Esophagus squamous epithelium (tissue), 4 donors: ENCODE measurements at regions not wholly inside any gene's neighbourhood (a gene's known extent, or its start where the extent isn't known, plus 50 kb on each side); places are given as distances from the start of the nearest gene placed in this dataset.
"Not testable (repeated sequence)": the region's sequence is repeated elsewhere in the genome, so short reads cannot be mapped to it uniquely, and the experiment has no call there.

Experiments
- POLR2A ChIP-seq, 4 donors: fragments of 450-650 bp; IDR thresholded peaks; one replicate each; pipeline ENCODE4 v1.6.1; 2017; ENCODE audit warnings: antibody characterized with exemption in 4 of 4, mild to moderate bottlenecking in 4 of 4, moderate library complexity in 3 of 4
- TF ChIP-seq, protein P1 (sequence below), 6 experiments: fragments of 450-650 bp in 4 of 6; fragments of 200-600 bp in 2 of 6; sonication (generic) in 2 of 6; IDR thresholded peaks; one replicate each; pipeline ENCODE4 v1.5.1; 2016 to 2019; ENCODE audit warnings: antibody characterized with exemption in 6 of 6, mild to moderate bottlenecking in 4 of 6, moderate library complexity in 4 of 6

DNA sequence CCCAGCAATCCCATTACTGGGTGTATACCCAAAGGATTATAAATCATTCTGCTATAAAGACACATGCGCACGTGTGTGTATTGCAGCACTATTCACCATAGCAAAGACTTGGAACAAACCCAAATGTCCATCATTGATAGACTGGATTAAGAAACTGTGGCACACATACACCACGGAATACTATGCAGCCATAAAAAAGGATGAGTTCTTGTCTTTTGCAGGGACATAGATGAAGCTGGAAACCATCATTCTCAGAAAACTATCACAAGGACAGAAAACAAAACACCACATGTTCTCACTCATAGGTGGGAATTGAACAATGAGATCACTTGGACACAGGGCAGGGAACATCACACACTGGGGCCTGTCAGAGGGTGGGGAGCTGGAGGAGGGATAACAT lies 100.4 kb upstream of the ADO start:
- TF ChIP-seq, protein P1, sequence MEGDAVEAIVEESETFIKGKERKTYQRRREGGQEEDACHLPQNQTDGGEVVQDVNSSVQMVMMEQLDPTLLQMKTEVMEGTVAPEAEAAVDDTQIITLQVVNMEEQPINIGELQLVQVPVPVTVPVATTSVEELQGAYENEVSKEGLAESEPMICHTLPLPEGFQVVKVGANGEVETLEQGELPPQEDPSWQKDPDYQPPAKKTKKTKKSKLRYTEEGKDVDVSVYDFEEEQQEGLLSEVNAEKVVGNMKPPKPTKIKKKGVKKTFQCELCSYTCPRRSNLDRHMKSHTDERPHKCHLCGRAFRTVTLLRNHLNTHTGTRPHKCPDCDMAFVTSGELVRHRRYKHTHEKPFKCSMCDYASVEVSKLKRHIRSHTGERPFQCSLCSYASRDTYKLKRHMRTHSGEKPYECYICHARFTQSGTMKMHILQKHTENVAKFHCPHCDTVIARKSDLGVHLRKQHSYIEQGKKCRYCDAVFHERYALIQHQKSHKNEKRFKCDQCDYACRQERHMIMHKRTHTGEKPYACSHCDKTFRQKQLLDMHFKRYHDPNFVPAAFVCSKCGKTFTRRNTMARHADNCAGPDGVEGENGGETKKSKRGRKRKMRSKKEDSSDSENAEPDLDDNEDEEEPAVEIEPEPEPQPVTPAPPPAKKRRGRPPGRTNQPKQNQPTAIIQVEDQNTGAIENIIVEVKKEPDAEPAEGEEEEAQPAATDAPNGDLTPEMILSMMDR (IDR thresholded peaks at IDR 0.05): not testable (repeated sequence)
- not testable (repeated sequence) for TF ChIP-seq POLR2A (IDR thresholded peaks at IDR 0.05)
